ENCODE measurements at regions not wholly inside any gene's neighbourhood (a gene's known extent, or its start where the extent isn't known, plus 50 kb on each side); places are given as distances from the start of the nearest gene placed in this dataset.

DNA sequence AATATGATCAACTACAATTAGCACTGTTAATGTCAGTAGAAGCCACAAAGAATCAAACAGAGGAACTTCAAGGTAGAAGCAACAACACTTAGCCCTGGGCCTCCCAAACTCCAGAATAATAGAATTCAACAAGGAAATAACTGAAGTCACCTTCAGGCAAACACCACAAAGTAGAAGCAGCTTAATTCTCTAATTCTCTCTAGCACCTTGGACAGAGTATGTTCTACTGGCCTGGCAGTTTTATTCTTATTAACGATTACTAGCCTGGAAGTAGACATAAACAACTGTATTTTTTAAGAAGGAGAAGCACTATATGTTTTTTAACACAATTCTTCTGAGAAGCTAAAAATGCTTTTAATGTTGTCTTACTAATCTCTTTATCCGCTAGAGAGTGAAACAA is 911.9 kb downstream of the DTWD2 start:
- TF ChIP-seq POLR2A (IDR thresholded peaks at IDR 0.05; ENCODE audit: low read length) (no peak), GATA1 (IDR thresholded peaks at IDR 0.05; ENCODE audit: low read depth, low read length) (no peak)
